Naive thymus-derived CD4-positive, alpha-beta T cell (primary cell): ENCODE measurements at regions not wholly inside any gene's neighbourhood (a gene's known extent, or its start where the extent isn't known, plus 50 kb on each side); places are given as distances from the start of the nearest gene placed in this dataset.

ENCODE experiments used
- ATAC-seq: fragments of 150-1000 bp; cut with Tn5 transposase; 2 replicates; pipeline ENCODE4 v1.10.0; 2021; ENCODE audit warnings: mild to moderate bottlenecking, moderate library complexity
- CTCF ChIA-PET: fragments of 350-600 bp; sonication (Branson Sonifier 250); formaldehyde crosslinking; loops from one replicate; lab custom pipeline; 2021; ENCODE audit warnings: antibody characterized with exemption; lab: Charles Lee
- POLR2A ChIA-PET: fragments of 350-600 bp; sonication (Branson Sonifier 250); formaldehyde crosslinking; loops from one replicate; lab custom pipeline; 2021; ENCODE audit warnings: antibody characterized with exemption, inconsistent platforms; lab: Charles Lee
- DNase-seq, 9 donors: peaks; one replicate each; pipeline versions ENCODE4 v3.0.0 to v3.0.0-alpha.2; 2020 to 2022; ENCODE audit warnings: mixed read lengths in 1 of 9
- H3K27ac ChIP-seq: one replicate; pipeline ENCODE4 v1.7.0; 2013; ENCODE audit warnings: mild to moderate bottlenecking, low read depth, low read length, moderate library complexity
- H3K27me3 ChIP-seq, 2 donors: one replicate each; pipeline ENCODE4 v1.7.0; 2013; ENCODE audit warnings: low read length in 2 of 2, mild to moderate bottlenecking in 2 of 2, moderate library complexity in 2 of 2; ENCODE audit not compliant: control insufficient read depth in 2 of 2, insufficient read depth in 2 of 2
- H3K36me3 ChIP-seq, 3 experiments: 1 replicate in 2 of 3; 2 replicates in 1 of 3; pipeline ENCODE4 v1.7.0; 2013; ENCODE audit warnings: low read length in 3 of 3, mild to moderate bottlenecking in 3 of 3, moderate library complexity in 1 of 3; ENCODE audit not compliant: insufficient read depth in 3 of 3, control insufficient read depth in 2 of 3
- H3K4me1 ChIP-seq, 2 donors: one replicate each; pipeline ENCODE4 v1.7.0; 2013; ENCODE audit warnings: low read length in 2 of 2, mild to moderate bottlenecking in 2 of 2, moderate library complexity in 1 of 2; ENCODE audit not compliant: control insufficient read depth in 2 of 2, insufficient read depth in 2 of 2
- H3K4me3 ChIP-seq: 2 replicates; pipeline ENCODE4 v1.7.0; 2013; ENCODE audit warnings: mild to moderate bottlenecking, low read length
- H3K9me3 ChIP-seq, 3 experiments: 1 replicate in 2 of 3; 2 replicates in 1 of 3; pipeline ENCODE4 v1.7.0; 2013; ENCODE audit warnings: low read length in 3 of 3; ENCODE audit not compliant: control insufficient read depth in 2 of 3
- H3K27ac Mint-ChIP-seq, 9 donors: one replicate each; pipeline ENCODE4 v1.8.0; 2020 to 2022; ENCODE audit warnings: mixed read lengths in 9 of 9, mild to moderate bottlenecking in 8 of 9, moderate library complexity in 5 of 9, inconsistent platforms in 2 of 9
- H3K27me3 Mint-ChIP-seq, 5 donors: one replicate each; pipeline ENCODE4 v1.8.0; 2021 to 2022; ENCODE audit warnings: mixed read lengths in 5 of 5, mild to moderate bottlenecking in 1 of 5
- H3K36me3 Mint-ChIP-seq, 5 donors: one replicate each; pipeline ENCODE4 v1.8.0; 2020 to 2022; ENCODE audit warnings: mixed read lengths in 5 of 5, mild to moderate bottlenecking in 3 of 5, inconsistent platforms in 1 of 5
- H3K4me1 Mint-ChIP-seq, 7 donors: one replicate each; pipeline ENCODE4 v1.8.0; 2020 to 2022; ENCODE audit warnings: mixed read lengths in 7 of 7, mild to moderate bottlenecking in 3 of 7, inconsistent platforms in 1 of 7
- H3K4me3 Mint-ChIP-seq, 10 donors: one replicate each; pipeline ENCODE4 v1.8.0; 2020 to 2022; ENCODE audit warnings: mild to moderate bottlenecking in 10 of 10, mixed read lengths in 10 of 10, moderate library complexity in 6 of 10, inconsistent platforms in 2 of 10
- H3K9me3 Mint-ChIP-seq, 11 donors: one replicate each; pipeline ENCODE4 v1.8.0; 2020 to 2022; ENCODE audit warnings: mixed read lengths in 11 of 11, mild to moderate bottlenecking in 4 of 11, inconsistent platforms in 1 of 11, moderate library complexity in 1 of 11
- intact Hi-C, 2 donors: fragments of 100-400 bp; cut with micrococcal nuclease; formaldehyde crosslinking; loops; one replicate each; pipeline ENCODE4 v1.15.1; 2023

DNA sequence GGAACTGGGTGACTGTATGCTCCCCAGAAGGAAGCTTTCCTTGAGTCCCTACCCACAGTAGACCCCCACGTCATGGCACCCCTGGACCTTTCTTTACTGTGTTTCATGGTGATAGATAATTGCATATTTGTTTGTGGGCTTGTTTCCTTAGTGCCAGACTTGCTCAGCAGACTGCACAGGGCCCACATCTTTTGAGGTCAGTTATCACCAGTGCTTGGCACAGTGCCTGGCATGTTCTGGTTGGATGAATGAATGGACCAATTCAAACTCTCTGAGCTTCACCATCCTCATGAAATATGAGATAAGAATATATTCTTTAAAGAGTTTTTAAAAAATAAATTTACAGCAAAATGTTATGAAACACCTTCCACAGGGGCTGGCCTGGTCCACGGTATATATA is 78.4 kb upstream of the EMX2 start:
- no peak overlapping the region for H3K27ac Mint-ChIP-seq
- H3K9me3 Mint-ChIP-seq = peaks cover 0 to 3% (median 0%) of the 10 kb centered on the region in 11 donors
- H3K27me3 ChIP-seq = no peaks in the 10 kb centered on the region
- H3K4me3 Mint-ChIP-seq = no peak overlapping the region
- no peaks in the 10 kb centered on the region for H3K36me3 Mint-ChIP-seq
- ChIA-PET CTCF (interaction anchor here (0.6 kb wide), 1 partner anchor 497 kb away, joined by 3 read pairs; no protein-coding TSS in a partner anchor), POLR2A (no interaction called here)
- no peaks in the 10 kb centered on the region for H3K36me3 ChIP-seq
- intact Hi-C loops = no loop called here
- H3K4me3 ChIP-seq = no peak overlapping the region
- H3K27me3 Mint-ChIP-seq = peaks cover 0 to 12% (median 1%) of the 10 kb centered on the region in 5 donors
- peaks cover 0 to 3% (median 0%) of the 10 kb centered on the region in 7 donors for H3K4me1 Mint-ChIP-seq
- H3K27ac ChIP-seq = no peak overlapping the region
- H3K4me1 ChIP-seq = no peaks in the 10 kb centered on the region
- no peak for ATAC-seq
- H3K9me3 ChIP-seq = no peaks in the 10 kb centered on the region
- no peak for DNase-seq

DNA sequence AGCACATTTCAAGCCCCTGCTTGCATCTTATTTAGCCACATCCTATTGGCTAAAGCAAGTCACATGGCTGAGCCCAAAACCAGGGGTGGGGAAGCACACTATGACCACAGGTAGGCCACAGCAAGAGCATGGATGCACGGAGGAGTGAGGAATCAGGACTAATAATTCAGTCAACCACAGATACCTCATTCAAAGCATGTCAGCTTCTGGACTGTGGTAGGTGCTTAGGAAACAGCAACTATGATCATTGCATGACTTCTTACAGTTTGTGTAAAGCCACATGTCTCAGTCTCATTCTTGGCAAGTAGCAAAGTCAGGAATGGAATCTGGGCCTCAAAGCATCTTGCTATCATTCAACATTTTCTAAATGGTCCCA is 79.0 kb upstream of the EMX2 start:
- intact Hi-C loops = no loop called here
- ATAC-seq = no peak

DNA sequence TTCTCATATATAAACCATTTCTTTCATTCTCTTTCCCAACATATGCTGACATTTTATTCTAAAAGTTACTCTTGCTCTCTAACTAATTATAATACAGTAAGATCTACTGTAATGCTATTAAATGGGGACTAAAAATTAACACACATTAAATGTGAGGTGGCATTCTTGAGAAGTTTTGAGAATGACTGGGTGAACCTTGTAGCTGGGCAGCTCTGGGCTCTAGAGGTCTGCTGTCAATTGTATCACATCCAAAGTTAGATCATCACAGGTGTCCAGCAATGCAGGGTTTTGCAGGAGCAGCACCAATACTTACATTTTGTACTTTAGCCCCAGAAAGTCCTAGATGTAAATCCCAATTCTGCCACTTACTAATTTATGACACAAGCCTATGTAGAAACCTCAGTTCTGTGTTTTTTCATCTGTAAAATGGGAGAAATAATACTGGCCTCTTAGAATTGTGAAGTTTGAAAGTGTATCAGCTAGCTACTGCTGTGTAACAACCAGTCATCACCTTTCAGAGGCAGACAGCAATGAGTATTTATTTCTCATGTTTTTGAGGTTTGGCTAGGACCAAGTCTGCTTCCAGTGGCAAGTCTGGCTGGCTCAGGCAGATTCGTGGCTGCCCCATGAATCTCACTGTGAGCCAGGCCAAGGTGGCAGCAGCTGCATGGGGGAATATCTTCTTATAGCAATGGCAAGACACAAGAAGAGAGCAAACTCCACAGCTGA is 79.6 kb upstream of the EMX2 start:
- Histone ChIP-seq H3K36me3 (no peaks in the 10 kb centered on the region), H3K27ac (no peak overlapping the region), H3K27me3 (no peaks in the 10 kb centered on the region), H3K9me3 (no peaks in the 10 kb centered on the region), H3K4me1 (no peaks in the 10 kb centered on the region), H3K4me3 (no peak overlapping the region)
- no peaks in the 10 kb centered on the region for H3K36me3 Mint-ChIP-seq
- ATAC-seq (no peak), DNase-seq (no peak)
- ChIA-PET POLR2A (no interaction called here), CTCF (no interaction called here)
- H3K4me1 Mint-ChIP-seq = peaks cover 0 to 3% (median 0%) of the 10 kb centered on the region in 7 donors
- H3K9me3 Mint-ChIP-seq = peaks cover 0 to 3% (median 0%) of the 10 kb centered on the region in 11 donors
- no peak overlapping the region for H3K27ac Mint-ChIP-seq
- H3K4me3 Mint-ChIP-seq = no peak overlapping the region
- intact Hi-C loops = no loop called here
- H3K27me3 Mint-ChIP-seq = peaks cover 0 to 23% (median 11%) of the 10 kb centered on the region in 5 donors

More for the DNA sequence above, 79.0 kb upstream of the EMX2 start:
- Histone ChIP-seq H3K4me1 (no peaks in the 10 kb centered on the region), H3K4me3 (no peak overlapping the region), H3K9me3 (no peaks in the 10 kb centered on the region), H3K27ac (no peak overlapping the region), H3K36me3 (no peaks in the 10 kb centered on the region), H3K27me3 (no peaks in the 10 kb centered on the region)
- peaks cover 0 to 3% (median 0%) of the 10 kb centered on the region in 7 donors for H3K4me1 Mint-ChIP-seq
- H3K36me3 Mint-ChIP-seq = no peaks in the 10 kb centered on the region
- H3K9me3 Mint-ChIP-seq = peaks cover 0 to 3% (median 0%) of the 10 kb centered on the region in 11 donors
- no peak overlapping the region for H3K4me3 Mint-ChIP-seq
- no peak overlapping the region for H3K27ac Mint-ChIP-seq
- ChIA-PET POLR2A (no interaction called here), CTCF (no interaction called here)
- peaks cover 0 to 18% (median 7%) of the 10 kb centered on the region in 5 donors for H3K27me3 Mint-ChIP-seq
- no peak for DNase-seq

DNA sequence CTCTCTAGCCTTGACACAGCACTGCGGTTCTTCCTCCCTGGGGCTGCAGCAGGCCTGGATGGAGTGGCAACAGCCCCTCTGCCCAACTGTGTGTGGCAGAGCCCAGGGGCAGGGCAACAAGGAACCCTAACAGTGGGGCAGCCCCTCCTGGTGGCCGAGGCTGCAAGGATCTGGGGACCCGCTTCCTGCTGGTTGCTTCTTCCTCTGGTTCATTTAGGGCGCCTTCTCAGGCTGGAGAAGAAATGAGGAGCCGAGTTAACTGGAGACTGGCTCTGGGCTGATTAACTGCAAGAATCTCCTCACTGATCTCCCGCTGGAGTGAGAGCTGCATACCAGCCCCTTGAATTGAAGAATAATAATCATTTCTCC is 80.1 kb upstream of the EMX2 start:
- Mint-ChIP-seq H3K36me3 (no peaks in the 10 kb centered on the region), H3K27ac (no peak overlapping the region), H3K4me3 (no peak overlapping the region), H3K27me3 (peaks cover 1 to 26% (median 13%) of the 10 kb centered on the region in 5 donors), H3K9me3 (peaks cover 0 to 3% (median 0%) of the 10 kb centered on the region in 11 donors), H3K4me1 (peaks cover 0 to 3% (median 0%) of the 10 kb centered on the region in 7 donors)
- ChIA-PET POLR2A (no interaction called here), CTCF (no interaction called here)
- ATAC-seq (no peak), DNase-seq (no peak)
- Histone ChIP-seq H3K27me3 (no peaks in the 10 kb centered on the region), H3K36me3 (no peaks in the 10 kb centered on the region), H3K27ac (no peak overlapping the region), H3K9me3 (no peaks in the 10 kb centered on the region), H3K4me3 (no peak overlapping the region), H3K4me1 (no peaks in the 10 kb centered on the region)
- intact Hi-C loops = no loop called here

DNA sequence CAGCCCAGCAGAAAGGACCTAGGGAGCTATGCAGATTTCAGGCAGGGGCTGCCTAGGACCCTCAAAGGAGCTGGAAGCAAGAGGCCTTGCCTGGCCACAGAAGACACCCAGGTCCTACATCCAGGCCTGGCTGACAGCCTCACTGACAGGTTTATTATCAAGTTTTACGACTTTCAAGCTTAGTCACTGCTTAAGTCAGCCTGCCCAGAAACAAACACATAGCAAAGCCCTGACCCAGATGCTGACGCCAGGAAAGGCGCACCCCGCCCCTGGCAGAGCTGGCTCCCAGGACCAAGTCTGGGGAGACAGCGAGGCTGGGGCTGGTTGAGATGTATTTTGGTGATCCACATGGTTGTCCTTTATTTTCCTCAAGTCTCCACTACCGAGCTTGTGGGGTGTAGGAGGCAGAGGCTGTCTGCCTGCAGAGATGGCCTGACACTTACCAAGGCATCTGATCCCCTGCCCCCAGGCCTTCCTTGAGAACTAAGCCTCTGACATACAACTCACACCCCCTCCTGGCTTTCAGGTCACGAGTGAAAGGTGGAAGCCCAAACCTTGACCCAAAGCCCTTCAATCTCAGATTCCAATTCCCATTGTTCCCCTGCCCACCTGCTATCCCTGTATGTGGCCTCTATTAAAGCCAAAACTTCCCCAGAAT is 80.7 kb upstream of the EMX2 start:
- intact Hi-C loops = no loop called here
- no peaks in the 10 kb centered on the region for H3K4me1 ChIP-seq
- peaks cover 0 to 3% (median 0%) of the 10 kb centered on the region in 7 donors for H3K4me1 Mint-ChIP-seq
- ChIA-PET POLR2A (no interaction called here), CTCF (no interaction called here)
- ATAC-seq (no peak), DNase-seq (no peak)
- no peak overlapping the region for H3K27ac Mint-ChIP-seq
- peaks cover 2 to 30% (median 13%) of the 10 kb centered on the region in 5 donors for H3K27me3 Mint-ChIP-seq
- no peaks in the 10 kb centered on the region for H3K27me3 ChIP-seq
- H3K4me3 ChIP-seq = no peak overlapping the region
- no peak overlapping the region for H3K27ac ChIP-seq
- no peak overlapping the region for H3K4me3 Mint-ChIP-seq
- peaks cover 0 to 3% (median 0%) of the 10 kb centered on the region in 11 donors for H3K9me3 Mint-ChIP-seq
- no peaks in the 10 kb centered on the region for H3K36me3 ChIP-seq
- no peaks in the 10 kb centered on the region for H3K9me3 ChIP-seq
- no peaks in the 10 kb centered on the region for H3K36me3 Mint-ChIP-seq

DNA sequence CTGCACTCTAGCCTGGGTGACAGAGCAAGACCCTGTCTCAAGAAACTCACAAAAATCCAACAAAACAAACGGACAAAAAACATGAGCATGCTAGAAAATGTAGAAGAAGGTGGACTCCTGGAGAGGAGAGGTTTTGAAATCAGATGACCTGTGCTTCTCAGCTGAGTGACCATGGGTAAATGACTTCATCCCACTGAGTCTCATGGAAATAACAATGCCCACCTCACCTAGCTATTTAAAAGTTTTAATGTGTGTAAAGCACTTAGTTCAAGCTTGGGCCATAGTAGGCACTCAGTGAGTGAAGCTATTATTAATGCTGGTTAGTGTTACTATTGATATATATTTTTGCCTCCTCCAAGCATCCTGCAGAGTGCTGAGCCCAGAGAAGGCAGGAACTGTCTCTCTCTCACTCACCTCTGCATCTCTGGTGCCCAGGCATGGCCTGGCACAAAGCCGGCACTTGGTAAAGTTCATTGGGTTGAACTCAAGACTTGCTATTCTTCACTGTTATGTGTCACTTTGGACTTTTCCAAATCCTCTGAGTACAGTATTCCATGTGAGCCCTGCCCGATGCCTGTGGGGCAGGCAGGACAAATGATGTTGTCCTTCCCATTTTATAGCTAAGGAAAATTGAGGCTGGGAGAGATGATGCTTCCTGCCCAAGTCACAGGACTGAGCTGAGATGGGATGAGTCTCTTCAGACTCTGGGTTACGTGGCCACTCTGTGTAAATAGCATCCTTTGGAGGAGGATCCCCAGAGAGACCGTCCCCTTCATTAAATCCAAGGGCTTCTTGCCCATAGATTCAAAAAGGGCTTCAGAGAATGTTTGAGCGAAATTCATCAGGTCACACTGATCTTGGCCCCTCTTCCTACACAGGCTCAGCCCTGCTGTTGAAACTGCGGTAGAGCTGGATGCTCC is 81.4 kb upstream of the EMX2 start:
- no peaks in the 10 kb centered on the region for H3K9me3 ChIP-seq
- DNase-seq (no peak), ATAC-seq (no peak)
- H3K4me3 ChIP-seq = no peak overlapping the region
- H3K27me3 ChIP-seq = no peaks in the 10 kb centered on the region
- H3K4me1 ChIP-seq = no peaks in the 10 kb centered on the region
- POLR2A ChIA-PET = no interaction called here
- peaks cover 2 to 32% (median 14%) of the 10 kb centered on the region in 5 donors for H3K27me3 Mint-ChIP-seq
- H3K4me1 Mint-ChIP-seq = peaks cover 0 to 3% (median 0%) of the 10 kb centered on the region in 7 donors
- no peaks in the 10 kb centered on the region for H3K36me3 Mint-ChIP-seq
- CTCF ChIA-PET = no interaction called here
- peaks cover 0 to 3% (median 0%) of the 10 kb centered on the region in 11 donors for H3K9me3 Mint-ChIP-seq
- no peaks in the 10 kb centered on the region for H3K36me3 ChIP-seq
- no peak overlapping the region for H3K4me3 Mint-ChIP-seq
- no peak overlapping the region for H3K27ac Mint-ChIP-seq
- intact Hi-C loops = no loop called here
- H3K27ac ChIP-seq = no peak overlapping the region
